ENCODE measurements at regions not wholly inside any gene's neighbourhood (a gene's known extent, or its start where the extent isn't known, plus 50 kb on each side); places are given as distances from the start of the nearest gene placed in this dataset.

GRCh38 chr22:10961043-10961860, 4566.7 kb upstream of the OR11H1 start:
- TF ChIP-seq CTCF (IDR thresholded peaks at IDR 0.05; ENCODE audit: low read depth, low read length, missing input control) (no peak), ZBTB33 (IDR thresholded peaks at IDR 0.05) (no peak), SP1 (IDR thresholded peaks at IDR 0.05) (no peak), YY1 (IDR thresholded peaks at IDR 0.05) (no peak), RXRA (IDR thresholded peaks at IDR 0.05) (no peak), TAF1 (conservative IDR thresholded peaks at IDR 0.05) (no peak), RAD21 (IDR thresholded peaks at IDR 0.05) (no peak), HNF4G (IDR thresholded peaks at IDR 0.05) (no peak), HNF4A (conservative IDR thresholded peaks at IDR 0.05) (no peak)
- TF ChIP-seq, protein P1, sequence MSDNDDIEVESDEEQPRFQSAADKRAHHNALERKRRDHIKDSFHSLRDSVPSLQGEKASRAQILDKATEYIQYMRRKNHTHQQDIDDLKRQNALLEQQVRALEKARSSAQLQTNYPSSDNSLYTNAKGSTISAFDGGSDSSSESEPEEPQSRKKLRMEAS (IDR thresholded peaks at IDR 0.05): no peak
- TF ChIP-seq, protein P2, sequence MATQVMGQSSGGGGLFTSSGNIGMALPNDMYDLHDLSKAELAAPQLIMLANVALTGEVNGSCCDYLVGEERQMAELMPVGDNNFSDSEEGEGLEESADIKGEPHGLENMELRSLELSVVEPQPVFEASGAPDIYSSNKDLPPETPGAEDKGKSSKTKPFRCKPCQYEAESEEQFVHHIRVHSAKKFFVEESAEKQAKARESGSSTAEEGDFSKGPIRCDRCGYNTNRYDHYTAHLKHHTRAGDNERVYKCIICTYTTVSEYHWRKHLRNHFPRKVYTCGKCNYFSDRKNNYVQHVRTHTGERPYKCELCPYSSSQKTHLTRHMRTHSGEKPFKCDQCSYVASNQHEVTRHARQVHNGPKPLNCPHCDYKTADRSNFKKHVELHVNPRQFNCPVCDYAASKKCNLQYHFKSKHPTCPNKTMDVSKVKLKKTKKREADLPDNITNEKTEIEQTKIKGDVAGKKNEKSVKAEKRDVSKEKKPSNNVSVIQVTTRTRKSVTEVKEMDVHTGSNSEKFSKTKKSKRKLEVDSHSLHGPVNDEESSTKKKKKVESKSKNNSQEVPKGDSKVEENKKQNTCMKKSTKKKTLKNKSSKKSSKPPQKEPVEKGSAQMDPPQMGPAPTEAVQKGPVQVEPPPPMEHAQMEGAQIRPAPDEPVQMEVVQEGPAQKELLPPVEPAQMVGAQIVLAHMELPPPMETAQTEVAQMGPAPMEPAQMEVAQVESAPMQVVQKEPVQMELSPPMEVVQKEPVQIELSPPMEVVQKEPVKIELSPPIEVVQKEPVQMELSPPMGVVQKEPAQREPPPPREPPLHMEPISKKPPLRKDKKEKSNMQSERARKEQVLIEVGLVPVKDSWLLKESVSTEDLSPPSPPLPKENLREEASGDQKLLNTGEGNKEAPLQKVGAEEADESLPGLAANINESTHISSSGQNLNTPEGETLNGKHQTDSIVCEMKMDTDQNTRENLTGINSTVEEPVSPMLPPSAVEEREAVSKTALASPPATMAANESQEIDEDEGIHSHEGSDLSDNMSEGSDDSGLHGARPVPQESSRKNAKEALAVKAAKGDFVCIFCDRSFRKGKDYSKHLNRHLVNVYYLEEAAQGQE (IDR thresholded peaks at IDR 0.05): no peak
